ENCODE measurements at regions not wholly inside any gene's neighbourhood (a gene's known extent, or its start where the extent isn't known, plus 50 kb on each side); places are given as distances from the start of the nearest gene placed in this dataset.

DNA sequence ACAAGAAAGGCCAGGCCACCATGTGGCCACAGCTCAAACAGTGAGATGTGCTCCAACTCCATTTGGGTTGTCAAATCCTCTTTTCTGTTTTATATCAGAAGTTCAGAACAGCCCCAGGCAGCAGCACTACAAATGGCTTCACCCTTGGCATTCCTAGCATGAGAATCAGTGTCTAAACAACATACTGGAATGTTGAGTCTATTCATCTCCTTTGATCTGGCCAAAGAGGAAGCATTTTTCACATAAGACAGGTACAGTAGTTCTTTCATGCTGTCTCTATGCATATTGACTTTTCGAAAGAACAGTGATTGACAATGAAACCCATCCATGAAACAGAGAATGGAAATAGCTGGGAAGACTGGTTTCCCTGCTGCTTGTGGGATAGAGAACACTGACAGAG is 289.5 kb downstream of the USP46 start:
- peaks cover 9% of the 10 kb centered on the region for H3K27me3 ChIP-seq (ENCODE audit: control insufficient read depth, insufficient read depth, low read length)
- no CpG with 5 or more reads among the region's 1 CpG for WGBS, 2 experiments (ENCODE audit: extremely low coverage in 2 of 2, insufficient read length in 1 of 2)
- CTCF ChIA-PET, result no interaction called here
- TF ChIP-seq CHD1 (IDR thresholded peaks at IDR 0.05; ENCODE audit: low read depth, low read length), result no peak
- no peak for TF ChIP-seq MAFK (IDR thresholded peaks at IDR 0.05; ENCODE audit: low read depth, low read length)
- TF ChIP-seq, protein P1, sequence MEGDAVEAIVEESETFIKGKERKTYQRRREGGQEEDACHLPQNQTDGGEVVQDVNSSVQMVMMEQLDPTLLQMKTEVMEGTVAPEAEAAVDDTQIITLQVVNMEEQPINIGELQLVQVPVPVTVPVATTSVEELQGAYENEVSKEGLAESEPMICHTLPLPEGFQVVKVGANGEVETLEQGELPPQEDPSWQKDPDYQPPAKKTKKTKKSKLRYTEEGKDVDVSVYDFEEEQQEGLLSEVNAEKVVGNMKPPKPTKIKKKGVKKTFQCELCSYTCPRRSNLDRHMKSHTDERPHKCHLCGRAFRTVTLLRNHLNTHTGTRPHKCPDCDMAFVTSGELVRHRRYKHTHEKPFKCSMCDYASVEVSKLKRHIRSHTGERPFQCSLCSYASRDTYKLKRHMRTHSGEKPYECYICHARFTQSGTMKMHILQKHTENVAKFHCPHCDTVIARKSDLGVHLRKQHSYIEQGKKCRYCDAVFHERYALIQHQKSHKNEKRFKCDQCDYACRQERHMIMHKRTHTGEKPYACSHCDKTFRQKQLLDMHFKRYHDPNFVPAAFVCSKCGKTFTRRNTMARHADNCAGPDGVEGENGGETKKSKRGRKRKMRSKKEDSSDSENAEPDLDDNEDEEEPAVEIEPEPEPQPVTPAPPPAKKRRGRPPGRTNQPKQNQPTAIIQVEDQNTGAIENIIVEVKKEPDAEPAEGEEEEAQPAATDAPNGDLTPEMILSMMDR (conservative IDR thresholded peaks at IDR 0.05; ENCODE audit: low read depth, low read length), result no peak
- TF ChIP-seq POLR2A (IDR thresholded peaks at IDR 0.05; ENCODE audit: low read depth, low read length), result no peak
- TF ChIP-seq NFE2L2 (IDR thresholded peaks at IDR 0.05; ENCODE audit: low read depth, low read length), result no peak
- no peak for TF ChIP-seq RCOR1 (IDR thresholded peaks at IDR 0.05; ENCODE audit: insufficient replicate concordance, low read length)
- no peak for TF ChIP-seq RFX5 (IDR thresholded peaks at IDR 0.05; ENCODE audit: low read depth, low read length)
- TF ChIP-seq SMC3 (IDR thresholded peaks at IDR 0.05; ENCODE audit: low read depth, low read length), result no peak
- TF ChIP-seq, protein P2, sequence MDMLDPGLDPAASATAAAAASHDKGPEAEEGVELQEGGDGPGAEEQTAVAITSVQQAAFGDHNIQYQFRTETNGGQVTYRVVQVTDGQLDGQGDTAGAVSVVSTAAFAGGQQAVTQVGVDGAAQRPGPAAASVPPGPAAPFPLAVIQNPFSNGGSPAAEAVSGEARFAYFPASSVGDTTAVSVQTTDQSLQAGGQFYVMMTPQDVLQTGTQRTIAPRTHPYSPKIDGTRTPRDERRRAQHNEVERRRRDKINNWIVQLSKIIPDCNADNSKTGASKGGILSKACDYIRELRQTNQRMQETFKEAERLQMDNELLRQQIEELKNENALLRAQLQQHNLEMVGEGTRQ (IDR thresholded peaks at IDR 0.05; ENCODE audit: low read depth, low read length), result no peak
- H3K9ac ChIP-seq (ENCODE audit: low read depth, low read length), result no peak overlapping the region
- H4K5ac ChIP-seq (ENCODE audit: low read depth, low read length), result no peak overlapping the region
- no peaks in the 10 kb centered on the region for H3K9me1 ChIP-seq (ENCODE audit: insufficient read depth, low read length)
- no peak overlapping the region for H4K91ac ChIP-seq (ENCODE audit: insufficient read depth, low read depth, low read length)
- no peak overlapping the region for H4K8ac ChIP-seq (ENCODE audit: low read depth in 2 of 2, low read length in 2 of 2)
- POLR2A ChIA-PET (ENCODE audit: unreplicated experiment), result no interaction called here
- H3K36me3 ChIP-seq (ENCODE audit: control insufficient read depth, insufficient read depth, low read length), result no peaks in the 10 kb centered on the region
- DNase-seq, result no peak
- no peaks in the 10 kb centered on the region for H3K9me3 ChIP-seq (ENCODE audit: control insufficient read depth, insufficient read depth, low read length)
- H2BK120ac ChIP-seq (ENCODE audit: low read depth, low read length), result no peak overlapping the region
- in situ Hi-C loops (cut with MboI; ENCODE audit: low sequenced_read_pairs), result loop anchor here (10.0 kb wide), 3 partner anchors 295 to 1855 kb away; partner anchors contain the start of genes FIP1L1 and PDGFRA
- H3K18ac ChIP-seq (ENCODE audit: low read depth, low read length), result no peak overlapping the region
- no peak overlapping the region for H2AK5ac ChIP-seq (ENCODE audit: low read depth, low read length)
- dilution Hi-C loops (cut with HindIII; ENCODE audit: low sequenced_read_pairs, unreplicated experiment), result no loop called here
- H3K23ac ChIP-seq (ENCODE audit: low read depth, low read length), result no peak overlapping the region
- H2AK9ac ChIP-seq (replicated peaks; ENCODE audit: low read depth, low read length, poor library complexity), result no peak overlapping the region
- no peak overlapping the region for H3K56ac ChIP-seq (ENCODE audit: extremely low read depth, insufficient read depth, low read length)
- no peak overlapping the region for H2BK5ac ChIP-seq (ENCODE audit: low read depth, low read length, poor library complexity, severe bottlenecking)
- H3K79me1 ChIP-seq (ENCODE audit: low read depth in 1 of 2, low read length in 2 of 2), result no peaks in the 10 kb centered on the region
- no peak overlapping the region for H3K4me2 ChIP-seq (ENCODE audit: low read depth, low read length)
- H4K20me1 ChIP-seq (ENCODE audit: insufficient read depth, low read length), result no peaks in the 10 kb centered on the region
- no peak overlapping the region for H2AFZ ChIP-seq (replicated peaks; ENCODE audit: low read length, poor library complexity)
- H3K27ac ChIP-seq (ENCODE audit: insufficient read depth, low read length), result no peak overlapping the region
- no peak overlapping the region for H3K4ac ChIP-seq (ENCODE audit: low read depth, low read length)
- H2BK15ac ChIP-seq (ENCODE audit: low read depth, low read length), result no peak overlapping the region
- intact Hi-C loops (cut with micrococcal nuclease), result loop anchor here (10.0 kb wide), 2 partner anchors 345 to 495 kb away; partner anchors contain the start of gene RASL11B
- no peak overlapping the region for H3K4me3 ChIP-seq (ENCODE audit: insufficient read depth, low read depth, low read length)
- ATAC-seq (ENCODE audit: low read depth), result no peak
- no peak overlapping the region for H3K14ac ChIP-seq (replicated peaks; ENCODE audit: low read depth, low read length)
- BruUV-seq (replicated peaks), result no TSS peak
- no peak overlapping the region for H2BK20ac ChIP-seq (ENCODE audit: low read depth, low read length)
- H3K4me1 ChIP-seq (ENCODE audit: control insufficient read depth, insufficient read depth, low read length), result no peaks in the 10 kb centered on the region
